ENCODE measurements at regions not wholly inside any gene's neighbourhood (a gene's known extent, or its start where the extent isn't known, plus 50 kb on each side); places are given as distances from the start of the nearest gene placed in this dataset.

GRCh38 chr5:6976971-6977370, 263.7 kb downstream of the TENT4A start:
- Mint-ChIP-seq H3K36me3 (ENCODE audit: insufficient read depth) (no peaks in the 10 kb centered on the region), H3K9me3 (ENCODE audit: low read depth) (peaks cover 4% of the 10 kb centered on the region), H3K27me3 (peaks cover under 1% of the 10 kb centered on the region), H3K4me1 (ENCODE audit: low read depth) (peaks cover 9% of the 10 kb centered on the region), H3K4me3 (ENCODE audit: low read depth) (no peak overlapping the region), H3K27ac (no peak overlapping the region)
- TF ChIP-seq, protein P1, sequence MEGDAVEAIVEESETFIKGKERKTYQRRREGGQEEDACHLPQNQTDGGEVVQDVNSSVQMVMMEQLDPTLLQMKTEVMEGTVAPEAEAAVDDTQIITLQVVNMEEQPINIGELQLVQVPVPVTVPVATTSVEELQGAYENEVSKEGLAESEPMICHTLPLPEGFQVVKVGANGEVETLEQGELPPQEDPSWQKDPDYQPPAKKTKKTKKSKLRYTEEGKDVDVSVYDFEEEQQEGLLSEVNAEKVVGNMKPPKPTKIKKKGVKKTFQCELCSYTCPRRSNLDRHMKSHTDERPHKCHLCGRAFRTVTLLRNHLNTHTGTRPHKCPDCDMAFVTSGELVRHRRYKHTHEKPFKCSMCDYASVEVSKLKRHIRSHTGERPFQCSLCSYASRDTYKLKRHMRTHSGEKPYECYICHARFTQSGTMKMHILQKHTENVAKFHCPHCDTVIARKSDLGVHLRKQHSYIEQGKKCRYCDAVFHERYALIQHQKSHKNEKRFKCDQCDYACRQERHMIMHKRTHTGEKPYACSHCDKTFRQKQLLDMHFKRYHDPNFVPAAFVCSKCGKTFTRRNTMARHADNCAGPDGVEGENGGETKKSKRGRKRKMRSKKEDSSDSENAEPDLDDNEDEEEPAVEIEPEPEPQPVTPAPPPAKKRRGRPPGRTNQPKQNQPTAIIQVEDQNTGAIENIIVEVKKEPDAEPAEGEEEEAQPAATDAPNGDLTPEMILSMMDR (IDR thresholded peaks at IDR 0.05; ENCODE audit: unreplicated experiment), result no peak
- DNase-seq (ENCODE audit: low spot score, unreplicated experiment), result no peak

GRCh38 chr5:6979061-6979460, 265.8 kb downstream of the TENT4A start:
- Mint-ChIP-seq H3K27me3 (peaks cover 3% of the 10 kb centered on the region), H3K27ac (no peak overlapping the region), H3K9me3 (ENCODE audit: low read depth) (peaks cover 4% of the 10 kb centered on the region), H3K4me3 (ENCODE audit: low read depth) (no peak overlapping the region), H3K4me1 (ENCODE audit: low read depth) (peaks cover 9% of the 10 kb centered on the region), H3K36me3 (ENCODE audit: insufficient read depth) (no peaks in the 10 kb centered on the region)
- no peak for DNase-seq (ENCODE audit: low spot score, unreplicated experiment)
- TF ChIP-seq, protein P1 (IDR thresholded peaks at IDR 0.05; ENCODE audit: unreplicated experiment), result no peak

DNA sequence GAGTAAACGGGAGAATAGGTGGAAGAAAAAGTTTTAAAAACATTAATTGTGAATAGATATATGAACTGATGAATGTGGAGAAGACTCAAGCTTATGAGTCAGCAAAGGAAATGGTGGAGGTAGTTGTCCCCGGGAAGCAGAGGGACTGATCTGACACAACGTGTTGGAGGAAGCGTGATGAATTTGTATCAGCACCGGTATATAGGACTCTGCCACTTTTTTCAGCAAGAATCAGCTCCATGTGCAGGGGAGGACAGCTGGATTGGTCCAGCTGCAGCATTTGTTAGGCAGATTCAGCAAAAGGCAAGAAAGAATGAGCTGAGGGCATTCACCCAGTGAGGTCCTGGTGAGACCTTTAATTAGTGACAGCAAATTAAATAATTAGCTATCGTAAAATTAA, 276.0 kb downstream of the TENT4A start:
- TF ChIP-seq, protein P1 (IDR thresholded peaks at IDR 0.05; ENCODE audit: unreplicated experiment), result no peak
- Mint-ChIP-seq H3K9me3 (ENCODE audit: low read depth) (no peaks in the 10 kb centered on the region), H3K27me3 (peaks cover 23% of the 10 kb centered on the region), H3K4me1 (ENCODE audit: low read depth) (no peaks in the 10 kb centered on the region), H3K4me3 (ENCODE audit: low read depth) (no peak overlapping the region), H3K36me3 (ENCODE audit: insufficient read depth) (no peaks in the 10 kb centered on the region), H3K27ac (no peak overlapping the region)
- no peak for DNase-seq (ENCODE audit: low spot score, unreplicated experiment)

DNA sequence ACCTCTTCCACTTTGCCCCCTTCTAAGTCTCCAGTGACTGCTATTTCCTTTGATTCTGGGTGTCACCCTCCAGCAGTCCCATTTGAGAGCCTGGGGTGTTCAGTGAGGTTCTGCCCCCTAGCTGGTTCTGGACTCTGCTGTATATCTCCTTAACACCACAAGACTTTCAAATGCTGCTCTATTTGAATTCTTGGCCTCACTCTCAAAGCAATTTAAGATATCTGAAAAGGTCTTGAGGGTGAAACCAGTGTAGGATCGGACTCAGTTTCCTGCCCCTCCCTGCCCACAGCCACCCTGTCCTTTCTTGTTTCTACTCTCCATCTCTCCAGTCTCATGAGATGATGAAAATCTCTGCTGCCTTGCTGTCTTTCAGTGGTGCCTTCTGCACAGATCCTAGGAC, 280.9 kb downstream of the TENT4A start:
- no peak for DNase-seq (ENCODE audit: low spot score, unreplicated experiment)
- H3K36me3 Mint-ChIP-seq (ENCODE audit: insufficient read depth), result no peaks in the 10 kb centered on the region
- H3K4me1 Mint-ChIP-seq (ENCODE audit: low read depth), result no peaks in the 10 kb centered on the region
- no peak overlapping the region for H3K27ac Mint-ChIP-seq
- H3K9me3 Mint-ChIP-seq (ENCODE audit: low read depth), result peaks cover 14% of the 10 kb centered on the region
- H3K27me3 Mint-ChIP-seq, result peaks cover 20% of the 10 kb centered on the region
- TF ChIP-seq, protein P1 (IDR thresholded peaks at IDR 0.05; ENCODE audit: unreplicated experiment), result no peak
- H3K4me3 Mint-ChIP-seq (ENCODE audit: low read depth), result no peak overlapping the region

DNA sequence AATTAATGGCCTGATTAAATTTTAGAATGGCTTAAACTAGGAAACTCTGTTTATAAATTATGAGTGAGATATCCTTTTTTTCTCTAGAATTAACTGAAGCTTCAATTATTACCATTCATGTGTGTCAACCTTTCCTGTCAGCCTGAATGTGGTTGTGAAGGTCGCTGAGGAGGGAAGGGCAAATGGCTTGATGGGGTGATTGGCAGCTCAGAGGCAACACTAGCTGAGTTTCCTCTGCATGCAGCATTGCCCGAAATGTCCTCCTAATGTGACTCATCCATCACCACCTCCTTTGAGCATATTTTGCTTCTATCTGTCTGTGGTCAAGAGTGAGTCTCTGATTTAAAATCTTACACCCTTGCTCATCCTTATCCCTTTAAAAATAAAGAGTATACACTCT, 281.9 kb downstream of the TENT4A start:
- Mint-ChIP-seq H3K9me3 (ENCODE audit: low read depth) (peaks cover 14% of the 10 kb centered on the region), H3K4me3 (ENCODE audit: low read depth) (no peak overlapping the region), H3K4me1 (ENCODE audit: low read depth) (no peaks in the 10 kb centered on the region), H3K36me3 (ENCODE audit: insufficient read depth) (no peaks in the 10 kb centered on the region), H3K27ac (no peak overlapping the region), H3K27me3 (peaks cover 13% of the 10 kb centered on the region)
- TF ChIP-seq, protein P1 (IDR thresholded peaks at IDR 0.05; ENCODE audit: unreplicated experiment), result no peak
- DNase-seq (ENCODE audit: low spot score, unreplicated experiment), result no peak

All from progenitor cell of endocrine pancreas (in vitro differentiated cells).